Ishikawa (cell line): ENCODE measurements at regions not wholly inside any gene's neighbourhood (a gene's known extent, or its start where the extent isn't known, plus 50 kb on each side); places are given as distances from the start of the nearest gene placed in this dataset.

Experiments
- CEBPB ChIP-seq: IDR thresholded peaks from 2 replicates; pipeline ENCODE4 v1.6.1; 2012
- CREB1 ChIP-seq: IDR thresholded peaks from 2 replicates; pipeline ENCODE4 v1.6.1; 2012; ENCODE audit warnings: low read depth
- RAD21 ChIP-seq: IDR thresholded peaks from 2 replicates; pipeline ENCODE4 v1.6.1; 2012; ENCODE audit warnings: low read depth
- TCF12 ChIP-seq: IDR thresholded peaks from 2 replicates; pipeline ENCODE4 v1.6.1; 2012; ENCODE audit warnings: low read depth
- ZBTB7A ChIP-seq: IDR thresholded peaks from 2 replicates; pipeline ENCODE4 v1.6.1; 2012; ENCODE audit warnings: low read depth

DNA sequence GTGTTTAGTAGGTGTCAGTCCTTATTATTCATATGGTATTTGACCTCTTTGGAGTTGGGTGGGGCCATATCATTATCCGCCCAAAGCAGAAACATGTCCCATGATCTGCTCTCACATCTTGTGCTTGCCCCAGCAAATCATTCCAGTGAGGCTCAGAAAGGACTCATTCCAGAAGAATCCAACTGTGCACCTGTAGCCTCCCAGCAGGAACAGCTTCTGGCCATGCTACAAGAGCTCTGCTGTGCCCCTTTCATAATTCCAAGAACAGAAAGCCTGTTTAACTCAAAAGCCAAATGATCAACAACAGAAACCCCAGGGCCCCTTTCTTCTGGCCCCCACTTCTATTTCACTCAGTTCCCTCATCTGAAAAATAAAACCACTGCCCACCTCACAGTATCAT is 673.1 kb downstream of the DIAPH3 start:
- TF ChIP-seq CEBPB: no peak
- no peak for TF ChIP-seq CREB1
- no peak for TF ChIP-seq TCF12
- TF ChIP-seq ZBTB7A: no peak
- no peak for TF ChIP-seq RAD21
